ENCODE measurements at regions not wholly inside any gene's neighbourhood (a gene's known extent, or its start where the extent isn't known, plus 50 kb on each side); places are given as distances from the start of the nearest gene placed in this dataset.

DNA sequence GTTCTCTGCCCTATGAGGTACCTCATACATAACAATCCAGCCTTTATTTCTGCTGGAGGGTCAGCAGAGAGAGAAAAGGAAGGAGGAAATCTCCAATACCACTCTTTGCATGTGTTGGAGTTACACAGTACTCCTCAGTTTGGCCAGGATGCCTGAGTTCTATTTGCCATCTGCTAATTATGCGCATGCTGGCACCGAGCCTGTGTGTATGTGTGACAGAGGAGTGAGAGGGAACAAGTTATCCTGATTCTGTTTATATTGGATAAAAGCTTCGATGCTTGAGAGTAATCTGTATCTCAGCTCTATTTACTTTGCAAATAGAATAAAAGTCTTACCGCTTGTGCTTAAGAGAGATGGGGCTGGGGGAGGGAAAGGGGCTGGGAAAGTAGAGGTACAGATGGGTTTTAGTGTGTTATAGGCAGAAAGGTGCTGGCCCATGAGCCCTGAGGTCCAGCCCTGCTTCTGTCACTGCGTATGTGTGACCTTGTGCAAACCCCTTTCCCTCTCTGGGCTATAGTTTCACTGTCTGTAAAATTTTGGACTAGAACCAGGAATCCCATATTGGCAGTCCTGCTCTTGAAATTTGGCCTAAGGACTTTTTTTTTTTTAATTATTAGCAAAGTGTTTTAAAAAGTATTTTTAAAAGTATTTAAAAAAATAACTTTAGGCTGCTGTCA, 54.5 kb upstream of the PLXNA2 start:
- Mint-ChIP-seq H3K36me3 (no peaks in the 10 kb centered on the region), H3K27ac (no peak overlapping the region), H3K9me3 (no peaks in the 10 kb centered on the region), H3K4me3 (no peak overlapping the region), H3K4me1 (no peaks in the 10 kb centered on the region), H3K27me3 (peaks cover 20% of the 10 kb centered on the region)
- ATAC-seq (ENCODE audit: low read depth): no peak
- POLR2A ChIA-PET: no interaction called here
- no peak for DNase-seq

DNA sequence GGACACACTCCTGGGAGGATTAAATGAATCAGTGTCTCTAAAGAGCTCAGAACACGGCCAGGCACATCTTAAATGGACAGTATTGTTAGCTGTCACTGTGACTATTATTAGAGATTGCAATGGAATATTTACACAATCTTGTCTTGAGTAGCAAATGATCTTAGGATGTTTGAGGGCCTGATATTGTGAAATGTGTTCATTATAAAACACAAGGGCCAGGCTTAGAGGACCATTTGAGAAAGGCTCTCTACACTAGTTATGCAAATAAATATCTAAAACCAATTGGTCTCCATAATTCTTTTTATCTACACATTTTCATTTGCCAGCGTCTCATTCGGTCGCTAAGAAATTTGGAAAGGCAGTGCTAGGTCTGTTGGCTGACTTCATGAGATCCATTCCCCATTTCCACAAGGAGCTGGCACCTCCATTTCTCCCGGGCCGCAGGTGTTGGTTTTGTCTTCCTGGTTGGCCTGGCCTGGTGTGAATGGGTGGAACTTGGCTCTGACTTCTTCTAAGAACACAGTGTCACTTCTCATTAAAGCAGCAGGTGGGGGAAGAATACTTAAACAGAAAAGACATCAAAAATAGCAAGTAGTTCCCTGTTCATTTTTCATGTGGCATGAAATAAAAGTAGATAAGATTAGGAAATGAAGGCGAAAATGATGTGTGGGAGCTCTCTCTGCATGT, 56.0 kb upstream of the PLXNA2 start:
- H3K27ac Mint-ChIP-seq: no peak overlapping the region
- POLR2A ChIA-PET: no interaction called here
- H3K36me3 Mint-ChIP-seq: no peaks in the 10 kb centered on the region
- ATAC-seq (ENCODE audit: low read depth) (no peak), DNase-seq (no peak)
- no peak overlapping the region for H3K4me3 Mint-ChIP-seq
- no peaks in the 10 kb centered on the region for H3K9me3 Mint-ChIP-seq
- H3K27me3 Mint-ChIP-seq: peaks cover 11% of the 10 kb centered on the region
- H3K4me1 Mint-ChIP-seq: no peaks in the 10 kb centered on the region

- Mint-ChIP-seq H3K4me3 (no peak overlapping the region), H3K9me3 (no peaks in the 10 kb centered on the region), H3K4me1 (no peaks in the 10 kb centered on the region), H3K27ac (no peak overlapping the region), H3K27me3 (peaks cover 8% of the 10 kb centered on the region), H3K36me3 (no peaks in the 10 kb centered on the region)
- ATAC-seq (ENCODE audit: low read depth): no peak
- DNase-seq: no peak
- POLR2A ChIA-PET: no interaction called here
Measured at GRCh38 chr1:208302699-208303238, 58.6 kb upstream of the PLXNA2 start.

DNA sequence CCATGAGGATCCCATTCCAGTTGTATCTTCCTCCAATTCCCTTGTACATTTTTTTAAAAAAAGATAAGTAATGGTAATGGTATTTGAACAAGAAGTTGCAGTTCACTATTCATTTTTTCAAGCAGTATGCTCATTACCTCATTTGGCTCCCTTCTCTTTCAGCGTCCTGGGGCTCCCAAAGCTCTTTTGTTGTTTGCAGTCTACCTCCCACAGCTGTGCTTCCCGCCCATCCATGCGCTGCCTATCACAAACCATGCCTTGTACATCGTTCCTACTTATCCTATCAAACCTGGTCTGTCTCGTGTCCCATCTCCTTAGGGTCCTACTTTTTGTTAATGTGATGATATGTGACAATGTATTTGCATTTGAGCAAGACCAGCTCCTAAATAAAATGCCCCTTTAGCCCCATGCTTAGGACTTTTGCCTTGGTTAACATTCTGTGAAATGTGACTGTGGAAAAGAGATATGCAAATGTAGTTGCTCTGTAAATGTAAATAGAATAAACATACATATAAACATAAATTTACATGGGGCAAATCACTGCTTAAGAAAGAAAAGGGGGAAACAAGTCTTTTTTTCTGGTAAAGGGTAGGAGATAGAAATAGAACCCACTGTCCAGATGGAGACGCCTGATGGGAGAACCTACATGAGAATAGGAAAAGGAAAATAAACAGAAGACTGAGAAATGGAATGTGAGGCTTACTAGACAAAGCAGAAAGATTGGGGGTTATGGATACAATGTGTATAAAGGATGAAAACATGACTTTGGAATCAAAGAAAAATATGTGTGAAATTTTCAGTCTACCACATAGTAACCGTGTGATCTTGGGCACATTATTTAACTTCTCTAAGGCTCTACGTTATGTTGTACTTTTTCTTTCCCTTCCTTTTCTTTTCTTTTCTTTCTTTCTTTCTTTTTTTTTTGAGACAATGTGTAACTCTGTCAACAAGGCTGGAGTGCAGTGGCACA, 59.8 kb upstream of the PLXNA2 start:
- Mint-ChIP-seq H3K36me3 (no peaks in the 10 kb centered on the region), H3K4me1 (no peaks in the 10 kb centered on the region), H3K4me3 (no peak overlapping the region), H3K9me3 (no peaks in the 10 kb centered on the region), H3K27me3 (peaks cover 8% of the 10 kb centered on the region), H3K27ac (no peak overlapping the region)
- no peak for DNase-seq
- ATAC-seq (ENCODE audit: low read depth): no peak
- POLR2A ChIA-PET: no interaction called here

DNA sequence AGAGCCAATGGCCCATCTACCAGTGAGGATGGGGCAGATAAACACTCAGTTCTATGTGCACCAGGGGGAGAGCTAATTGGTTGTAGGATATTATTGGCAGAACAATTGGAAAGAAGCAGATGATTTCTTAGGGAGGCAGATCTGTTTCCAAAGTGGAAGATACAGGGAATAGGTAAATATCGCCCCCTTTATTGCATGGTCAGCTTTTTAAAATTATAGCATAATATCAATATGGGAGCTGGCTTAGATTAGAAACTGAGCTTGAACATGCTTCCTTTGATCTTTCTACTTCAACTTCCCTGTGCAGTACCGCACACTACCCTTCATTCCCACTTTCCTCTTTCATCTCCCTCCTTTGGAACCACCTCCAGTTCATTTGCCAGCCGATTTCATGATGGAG, 64.0 kb upstream of the PLXNA2 start:
- Mint-ChIP-seq H3K36me3 (no peaks in the 10 kb centered on the region), H3K27ac (no peak overlapping the region), H3K27me3 (peaks cover 2% of the 10 kb centered on the region), H3K4me1 (no peaks in the 10 kb centered on the region), H3K9me3 (no peaks in the 10 kb centered on the region), H3K4me3 (no peak overlapping the region)
- ATAC-seq (ENCODE audit: low read depth) (no peak), DNase-seq (no peak)
- POLR2A ChIA-PET: no interaction called here

- no peaks in the 10 kb centered on the region for H3K4me1 Mint-ChIP-seq
- no peak overlapping the region for H3K27ac Mint-ChIP-seq
- ATAC-seq (ENCODE audit: low read depth) (no peak), DNase-seq (no peak)
- no peaks in the 10 kb centered on the region for H3K36me3 Mint-ChIP-seq
- H3K27me3 Mint-ChIP-seq: peaks cover 4% of the 10 kb centered on the region
- POLR2A ChIA-PET: no interaction called here
- no peak overlapping the region for H3K4me3 Mint-ChIP-seq
- no peaks in the 10 kb centered on the region for H3K9me3 Mint-ChIP-seq
Measured at GRCh38 chr1:208309771-208310170, 65.6 kb upstream of the PLXNA2 start.

DNA sequence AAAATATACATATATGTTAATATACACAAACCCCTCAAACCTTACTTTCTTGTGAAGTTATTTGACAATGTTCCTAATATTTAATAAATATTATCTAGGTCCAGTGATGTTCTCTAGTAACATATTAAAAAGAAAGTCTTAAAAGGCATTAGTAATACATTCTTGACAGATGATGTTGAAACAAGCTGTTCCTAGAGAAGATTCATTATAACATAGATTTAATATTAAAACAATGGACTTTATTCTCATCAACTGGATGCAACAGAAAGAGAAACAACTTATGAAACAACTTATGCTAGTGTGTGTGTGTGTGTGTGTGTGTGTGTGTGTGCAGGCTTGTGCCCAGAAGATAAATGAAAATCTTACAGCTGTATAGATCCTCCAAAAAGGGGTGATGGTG, 68.5 kb upstream of the PLXNA2 start:
- no peaks in the 10 kb centered on the region for H3K4me1 Mint-ChIP-seq
- DNase-seq: no peak
- no peaks in the 10 kb centered on the region for H3K36me3 Mint-ChIP-seq
- no peak overlapping the region for H3K4me3 Mint-ChIP-seq
- no peak for ATAC-seq (ENCODE audit: low read depth)
- H3K27me3 Mint-ChIP-seq: peaks cover 13% of the 10 kb centered on the region
- H3K27ac Mint-ChIP-seq: no peak overlapping the region
- no peaks in the 10 kb centered on the region for H3K9me3 Mint-ChIP-seq
- POLR2A ChIA-PET: no interaction called here

DNA sequence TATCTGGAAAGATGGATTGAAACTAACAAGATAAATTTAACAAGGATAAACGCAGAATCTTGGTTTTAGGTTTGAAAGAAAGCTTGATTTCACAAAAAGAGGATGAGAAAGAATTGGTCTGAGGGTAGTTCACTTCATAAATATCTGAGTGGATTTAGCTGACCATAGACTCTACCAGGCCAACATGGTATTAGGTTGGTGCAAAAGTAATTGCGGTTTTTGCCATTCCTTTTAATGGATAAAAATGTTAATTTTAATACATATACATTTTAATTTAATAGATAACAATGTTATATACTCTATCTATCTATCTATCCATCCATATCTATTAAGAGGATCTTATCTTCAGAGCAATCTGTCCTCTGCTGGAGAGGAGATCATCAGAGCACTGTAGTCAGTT, 70.2 kb upstream of the PLXNA2 start:
- Mint-ChIP-seq H3K4me3 (no peak overlapping the region), H3K27ac (peak overlapping the region; percentile 9), H3K4me1 (no peaks in the 10 kb centered on the region), H3K9me3 (no peaks in the 10 kb centered on the region), H3K36me3 (no peaks in the 10 kb centered on the region), H3K27me3 (peaks cover 18% of the 10 kb centered on the region)
- no peak for DNase-seq
- no peak for ATAC-seq (ENCODE audit: low read depth)
- POLR2A ChIA-PET: no interaction called here

- ATAC-seq (ENCODE audit: low read depth) (no peak), DNase-seq (no peak)
- no peak overlapping the region for H3K4me3 Mint-ChIP-seq
- no peaks in the 10 kb centered on the region for H3K36me3 Mint-ChIP-seq
- no peak overlapping the region for H3K27ac Mint-ChIP-seq
- H3K9me3 Mint-ChIP-seq: no peaks in the 10 kb centered on the region
- H3K4me1 Mint-ChIP-seq: no peaks in the 10 kb centered on the region
- POLR2A ChIA-PET: no interaction called here
- peaks cover 19% of the 10 kb centered on the region for H3K27me3 Mint-ChIP-seq
Measured at GRCh38 chr1:208318150-208318734, 74.1 kb upstream of the PLXNA2 start.

DNA sequence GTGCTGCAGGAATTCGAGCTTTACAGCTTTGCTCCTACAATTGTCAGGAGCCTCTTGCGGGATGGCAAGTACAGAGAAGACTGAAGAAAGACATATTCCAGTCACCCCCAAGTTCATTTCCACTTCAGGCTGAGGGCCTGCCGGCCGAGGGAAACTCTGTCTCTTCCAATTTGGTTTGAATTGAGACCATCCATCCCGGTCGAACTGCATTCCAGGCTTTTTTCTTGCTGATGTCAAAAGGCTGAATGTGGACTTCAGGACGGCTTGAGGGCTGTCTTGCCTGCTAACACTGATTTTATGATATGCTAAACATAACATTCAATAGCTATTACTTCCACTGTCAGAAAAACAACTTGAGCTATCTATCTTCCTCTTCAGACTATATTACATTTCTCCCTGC, 79.8 kb upstream of the PLXNA2 start:
- Mint-ChIP-seq H3K36me3 (no peaks in the 10 kb centered on the region), H3K27me3 (peaks cover 10% of the 10 kb centered on the region), H3K9me3 (no peaks in the 10 kb centered on the region), H3K4me3 (no peak overlapping the region), H3K4me1 (no peaks in the 10 kb centered on the region), H3K27ac (no peak overlapping the region)
- POLR2A ChIA-PET: no interaction called here
- ATAC-seq (ENCODE audit: low read depth) (no peak), DNase-seq (no peak)

DNA sequence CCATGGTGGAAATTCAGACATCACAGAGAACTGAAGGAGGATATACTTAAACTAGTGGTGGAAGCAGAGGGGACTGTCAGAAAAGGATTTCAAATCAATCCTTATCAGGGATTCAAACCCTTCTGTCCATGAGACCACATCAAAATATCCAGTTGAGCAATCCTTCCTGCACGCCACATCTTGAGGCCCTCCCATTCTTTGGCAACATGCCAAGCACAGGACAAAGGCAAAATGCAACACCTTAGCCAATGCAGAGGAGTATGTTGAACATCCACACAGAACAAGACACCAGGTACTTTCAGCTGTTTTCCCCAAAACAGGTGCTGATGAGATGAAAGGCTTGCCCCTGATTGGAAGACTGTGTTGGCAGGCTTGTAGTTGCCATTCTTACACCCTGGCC, 81.8 kb upstream of the PLXNA2 start:
- H3K4me1 Mint-ChIP-seq: no peaks in the 10 kb centered on the region
- no peaks in the 10 kb centered on the region for H3K36me3 Mint-ChIP-seq
- POLR2A ChIA-PET: no interaction called here
- H3K27me3 Mint-ChIP-seq: peaks cover 7% of the 10 kb centered on the region
- ATAC-seq (ENCODE audit: low read depth) (no peak), DNase-seq (no peak)
- H3K4me3 Mint-ChIP-seq: no peak overlapping the region
- H3K9me3 Mint-ChIP-seq: no peaks in the 10 kb centered on the region
- no peak overlapping the region for H3K27ac Mint-ChIP-seq

- no peaks in the 10 kb centered on the region for H3K9me3 Mint-ChIP-seq
- no peaks in the 10 kb centered on the region for H3K36me3 Mint-ChIP-seq
- DNase-seq: no peak
- no peaks in the 10 kb centered on the region for H3K4me1 Mint-ChIP-seq
- H3K27ac Mint-ChIP-seq: no peak overlapping the region
- peaks cover 15% of the 10 kb centered on the region for H3K27me3 Mint-ChIP-seq
- H3K4me3 Mint-ChIP-seq: no peak overlapping the region
- ATAC-seq (ENCODE audit: low read depth): no peak
- POLR2A ChIA-PET: no interaction called here
Measured at GRCh38 chr1:208329300-208329699, 85.1 kb upstream of the PLXNA2 start.

GRCh38 chr1:208332036-208332773, 88.0 kb upstream of the PLXNA2 start:
- H3K27me3 Mint-ChIP-seq: peaks cover 24% of the 10 kb centered on the region
- no peak for ATAC-seq (ENCODE audit: low read depth)
- POLR2A ChIA-PET: no interaction called here
- no peaks in the 10 kb centered on the region for H3K36me3 Mint-ChIP-seq
- H3K27ac Mint-ChIP-seq: no peak overlapping the region
- H3K4me3 Mint-ChIP-seq: no peak overlapping the region
- no peak for DNase-seq
- H3K9me3 Mint-ChIP-seq: no peaks in the 10 kb centered on the region
- H3K4me1 Mint-ChIP-seq: no peaks in the 10 kb centered on the region

Data from activated naive CD8-positive, alpha-beta T cell treated with anti-CD3 and anti-CD28 coated beads, Interleukin-2, amount 10 ng/mL, durations not matched to agents 7 days and 5 days (primary cell).